HFFc6 (cell line): ENCODE measurements at regions not wholly inside any gene's neighbourhood (a gene's known extent, or its start where the extent isn't known, plus 50 kb on each side); places are given as distances from the start of the nearest gene placed in this dataset.

Source experiments
- DNase-seq: peaks from one replicate; pipeline ENCODE4 v3.0.0-alpha.2; 2018
- H3K27ac Mint-ChIP-seq: 2 replicates; pipeline ENCODE4 v1.8.0; 2020; ENCODE audit warnings: mild to moderate bottlenecking, mixed read lengths
- H3K27me3 Mint-ChIP-seq: 2 replicates; pipeline ENCODE4 v1.8.0; 2021; ENCODE audit warnings: mild to moderate bottlenecking, moderate library complexity, mixed read lengths; ENCODE audit not compliant: insufficient read depth
- H3K36me3 Mint-ChIP-seq: 2 replicates; pipeline ENCODE4 v1.8.0; 2021; ENCODE audit warnings: low read depth, mixed read lengths
- H3K4me1 Mint-ChIP-seq: 2 replicates; pipeline ENCODE4 v1.8.0; 2020; ENCODE audit warnings: low read depth, mixed read lengths
- H3K4me3 Mint-ChIP-seq: 2 replicates; pipeline ENCODE4 v1.8.0; 2020; ENCODE audit warnings: mild to moderate bottlenecking, moderate library complexity, mixed read lengths
- H3K9me3 Mint-ChIP-seq: 2 replicates; pipeline ENCODE4 v1.8.0; 2020; ENCODE audit warnings: mild to moderate bottlenecking, mixed read lengths
- TF ChIP-seq, protein P1 (sequence below): fragments of 200-600 bp; sonication (generic); IDR thresholded peaks from 2 replicates; pipeline ENCODE4 v1.5.0; 2021; ENCODE audit warnings: antibody characterized with exemption, mild to moderate bottlenecking

DNA sequence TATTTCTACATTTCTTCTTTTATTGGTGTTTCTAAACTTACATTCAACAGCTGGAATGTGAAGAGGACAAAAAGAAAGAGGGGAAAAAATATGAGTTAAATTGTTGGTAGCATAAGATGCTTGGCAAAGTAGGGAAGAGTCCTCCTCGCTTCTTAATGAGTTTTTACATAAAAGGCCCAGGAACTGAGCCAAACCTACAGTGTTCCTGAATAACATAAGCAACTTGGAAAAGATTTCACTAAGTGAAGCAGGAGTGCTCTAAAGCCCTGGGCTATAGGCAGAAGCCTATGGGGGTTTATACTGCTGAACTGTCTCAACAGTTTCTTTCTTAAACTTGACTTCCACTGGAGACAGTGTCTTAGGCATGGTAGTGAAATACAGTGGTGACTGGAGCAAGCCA is 115.0 kb upstream of the USP25 start:
- peaks cover 8% of the 10 kb centered on the region for H3K4me1 Mint-ChIP-seq
- peaks cover 5% of the 10 kb centered on the region; the same call in 1 of the 2 replicates for H3K27me3 Mint-ChIP-seq
- H3K9me3 Mint-ChIP-seq, result no peaks in the 10 kb centered on the region
- H3K27ac Mint-ChIP-seq, result no peak overlapping the region
- TF ChIP-seq, protein P1, sequence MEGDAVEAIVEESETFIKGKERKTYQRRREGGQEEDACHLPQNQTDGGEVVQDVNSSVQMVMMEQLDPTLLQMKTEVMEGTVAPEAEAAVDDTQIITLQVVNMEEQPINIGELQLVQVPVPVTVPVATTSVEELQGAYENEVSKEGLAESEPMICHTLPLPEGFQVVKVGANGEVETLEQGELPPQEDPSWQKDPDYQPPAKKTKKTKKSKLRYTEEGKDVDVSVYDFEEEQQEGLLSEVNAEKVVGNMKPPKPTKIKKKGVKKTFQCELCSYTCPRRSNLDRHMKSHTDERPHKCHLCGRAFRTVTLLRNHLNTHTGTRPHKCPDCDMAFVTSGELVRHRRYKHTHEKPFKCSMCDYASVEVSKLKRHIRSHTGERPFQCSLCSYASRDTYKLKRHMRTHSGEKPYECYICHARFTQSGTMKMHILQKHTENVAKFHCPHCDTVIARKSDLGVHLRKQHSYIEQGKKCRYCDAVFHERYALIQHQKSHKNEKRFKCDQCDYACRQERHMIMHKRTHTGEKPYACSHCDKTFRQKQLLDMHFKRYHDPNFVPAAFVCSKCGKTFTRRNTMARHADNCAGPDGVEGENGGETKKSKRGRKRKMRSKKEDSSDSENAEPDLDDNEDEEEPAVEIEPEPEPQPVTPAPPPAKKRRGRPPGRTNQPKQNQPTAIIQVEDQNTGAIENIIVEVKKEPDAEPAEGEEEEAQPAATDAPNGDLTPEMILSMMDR, result no peak
- no peaks in the 10 kb centered on the region for H3K36me3 Mint-ChIP-seq
- no peak for DNase-seq
- no peak overlapping the region for H3K4me3 Mint-ChIP-seq

DNA sequence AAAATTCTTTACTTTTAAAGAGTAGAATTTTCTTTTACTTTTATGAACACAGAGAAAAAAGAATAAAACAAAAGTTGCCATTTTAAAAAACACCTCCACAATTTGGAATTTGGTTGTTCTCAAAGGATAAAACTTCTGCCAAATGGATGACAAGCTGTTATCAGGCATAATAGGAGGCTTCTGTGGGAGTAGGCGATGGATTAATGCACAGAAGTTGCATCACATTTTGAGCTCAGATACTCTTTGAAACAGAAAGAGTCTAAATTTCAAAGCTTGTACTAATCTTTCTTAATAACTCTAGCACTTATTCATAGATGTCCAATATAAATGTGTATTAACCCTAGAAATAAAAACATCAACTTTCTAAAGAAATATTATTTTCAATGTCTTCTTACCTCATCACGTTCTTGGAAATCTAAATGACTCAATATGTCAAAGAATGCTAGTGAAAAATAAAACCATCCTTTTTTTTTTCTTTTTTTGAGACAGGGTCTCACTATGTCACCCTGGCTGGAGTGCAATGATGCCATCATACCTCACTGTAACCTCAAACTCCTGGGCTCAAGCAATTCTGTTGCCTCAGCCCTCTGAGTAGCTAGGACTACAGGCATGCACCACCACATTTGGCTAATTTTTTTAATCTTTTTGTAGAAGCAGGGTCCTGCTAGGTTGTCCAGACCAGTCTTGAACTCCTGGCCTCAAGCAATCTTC is 112.8 kb upstream of the USP25 start:
- Mint-ChIP-seq H3K27ac (no peak overlapping the region), H3K9me3 (no peaks in the 10 kb centered on the region), H3K4me1 (peaks cover 8% of the 10 kb centered on the region), H3K4me3 (no peak overlapping the region), H3K36me3 (no peaks in the 10 kb centered on the region), H3K27me3 (peaks cover 4% of the 10 kb centered on the region; the same call in 1 of the 2 replicates)
- TF ChIP-seq, protein P1, result no peak
- DNase-seq, result no peak

DNA sequence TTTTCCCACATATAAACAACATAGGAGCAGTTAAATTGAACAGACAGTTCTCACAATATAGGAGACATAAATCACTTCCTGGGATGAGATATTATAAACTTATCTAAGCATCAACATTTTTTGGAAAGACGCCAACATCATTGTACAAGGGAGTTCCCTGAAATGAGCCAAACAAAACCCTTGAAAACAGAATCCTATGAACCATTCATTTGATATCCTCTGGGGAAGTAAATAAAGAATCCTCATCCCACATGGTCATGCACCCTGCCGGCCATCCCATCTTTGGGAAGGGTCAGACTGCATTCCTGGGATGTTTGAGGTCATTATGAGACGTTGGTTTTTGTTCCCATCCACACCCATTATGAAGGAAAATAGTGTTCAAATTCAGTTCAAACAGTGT is 111.8 kb upstream of the USP25 start:
- H3K9me3 Mint-ChIP-seq, result no peaks in the 10 kb centered on the region
- TF ChIP-seq, protein P1, result no peak
- H3K36me3 Mint-ChIP-seq, result no peaks in the 10 kb centered on the region
- no peak overlapping the region for H3K4me3 Mint-ChIP-seq
- H3K27me3 Mint-ChIP-seq, result peaks cover 4% of the 10 kb centered on the region; the same call in 1 of the 2 replicates
- no peak for DNase-seq
- H3K27ac Mint-ChIP-seq, result no peak overlapping the region
- peaks cover 8% of the 10 kb centered on the region for H3K4me1 Mint-ChIP-seq

GRCh38 chr21:15620892-15621291 is 108.9 kb upstream of the USP25 start:
- Mint-ChIP-seq H3K4me1 (peaks cover 8% of the 10 kb centered on the region), H3K27ac (no peak overlapping the region), H3K9me3 (no peaks in the 10 kb centered on the region), H3K4me3 (no peak overlapping the region), H3K27me3 (peaks cover 4% of the 10 kb centered on the region), H3K36me3 (no peaks in the 10 kb centered on the region)
- TF ChIP-seq, protein P1, result no peak
- DNase-seq, result no peak

- Mint-ChIP-seq H3K4me3 (no peak overlapping the region), H3K36me3 (no peaks in the 10 kb centered on the region), H3K27ac (no peak overlapping the region), H3K4me1 (no peaks in the 10 kb centered on the region), H3K27me3 (no peaks in the 10 kb centered on the region; the same call in 1 of the 2 replicates), H3K9me3 (no peaks in the 10 kb centered on the region)
- TF ChIP-seq, protein P1, result no peak
- no peak for DNase-seq
These were observed 105.1 kb upstream of the USP25 start for GRCh38 chr21:15624646-15625045.
